Pancreas (tissue), 10 donors: ENCODE measurements at regions not wholly inside any gene's neighbourhood (a gene's known extent, or its start where the extent isn't known, plus 50 kb on each side); places are given as distances from the start of the nearest gene placed in this dataset.
"Not testable (repeated sequence)": the region's sequence is repeated elsewhere in the genome, so short reads cannot be mapped to it uniquely, and the experiment has no call there.

Experiments used
- ATAC-seq, 4 donors: fragments of 200-7000 bp; cut with Tn5 transposase; one replicate each; pipeline versions ENCODE4 v1.8.0 to v1.9.1; 2020; ENCODE audit warnings: mild to moderate bottlenecking in 4 of 4, moderate library complexity in 4 of 4
- DNase-seq, 6 donors: peaks; one replicate each; pipeline ENCODE4 v3.0.0-alpha.2; 2020
- FAIRE-seq: peaks from 2 replicates; lab custom pipeline; 2012; peaks lifted over from hg19 to GRCh38; lab: Jason Lieb, UNC
- H3K27ac ChIP-seq, 4 donors: fragments of 200-600 bp; sonication (generic); 1 replicate in 3 of 4; 2 replicates in 1 of 4; pipeline versions ENCODE4 v1.5.0 to v1.8.0; 2020
- H3K27me3 ChIP-seq, 4 donors: fragments of 200-600 bp; one replicate each; pipeline ENCODE4 v1.8.0; 2021
- H3K36me3 ChIP-seq, 3 donors: fragments of 200-600 bp; sonication (generic) in 1 of 3; one replicate each; pipeline versions ENCODE4 v1.5.0 to v1.8.0; 2020 to 2021
- H3K4me1 ChIP-seq, 3 donors: fragments of 200-600 bp; one replicate each; pipeline ENCODE4 v1.8.0; 2021
- H3K4me3 ChIP-seq, 4 donors: fragments of 200-600 bp; sonication (generic) in 2 of 4; one replicate each; pipeline versions ENCODE4 v1.5.0 to v1.8.0; 2020 to 2021
- H3K9me3 ChIP-seq, 4 donors: fragments of 200-600 bp; one replicate each; pipeline ENCODE4 v1.8.0; 2021
- WGBS, 2 donors: extraction: QIAGEN DNeasy Blood & Tissue Kit; methylation state at CpG; one replicate each; pipeline ENCODE4 v1.1.7; 2013; 5-methylcytosine and 5-hydroxymethylcytosine counted together
- intact Hi-C, 3 donors: fragments of 100-400 bp; cut with DNase I; formaldehyde crosslinking; loops; one replicate each; pipeline versions ENCODE4 v1.11.1 to v1.14.2; 2022
- TF ChIP-seq, protein P1 (sequence below), 4 donors: fragments of 200-600 bp; sonication (generic) in 3 of 4; IDR thresholded peaks; one replicate each; pipeline versions ENCODE4 v1.5.0 to v1.8.0; 2021; ENCODE audit warnings: antibody characterized with exemption in 4 of 4
- donor health status: healthy with polysubstance abuse.
- donor health status: DM: no; HTN: no; CAD: no; lungs with moderate emphysema.
- donor health status: DM: no; HTN: no; CAD: no.
- donor health status: control.
- donor health status: control.
- donor health status: Bipolar disorder and iron deficiency.
- donor health status: DM: yes; HTN: yes; CAD: no.
- donor health status: DM: no; HTN: no; CAD: no.
- donor health status: DM: no; HTN: no; CAD: no.
- donor health status: DM: yes; HTN: yes; CAD: no.

DNA sequence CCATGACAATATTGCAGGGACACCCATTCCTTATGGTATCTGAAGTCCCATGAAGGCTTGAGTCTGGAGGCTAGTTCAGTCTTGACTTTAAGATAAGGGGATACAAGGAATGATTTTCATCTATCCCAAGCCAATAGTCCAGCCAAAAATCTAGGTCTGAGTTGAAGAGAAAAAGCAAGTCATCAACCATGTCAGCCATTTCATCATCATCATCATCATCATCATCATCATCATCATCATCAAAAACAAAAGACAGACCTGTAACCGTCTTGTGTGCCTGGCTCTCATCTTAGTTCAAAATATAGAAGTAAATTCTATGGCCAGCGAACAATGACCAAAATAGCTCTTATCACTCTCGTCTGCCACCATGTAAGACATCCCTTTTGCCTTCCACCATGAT, 59.5 kb upstream of the FAM90A26 start:
- 48 to 77% methylated on average over 3 of the region's 3 CpGs for WGBS, 2 donors
- ATAC-seq, intact Hi-C loops, DNase-seq, H3K4me3 ChIP-seq, H3K27me3 ChIP-seq, FAIRE-seq, H3K4me1 ChIP-seq, H3K27ac ChIP-seq, H3K9me3 ChIP-seq, H3K36me3 ChIP-seq: not testable (repeated sequence)

DNA sequence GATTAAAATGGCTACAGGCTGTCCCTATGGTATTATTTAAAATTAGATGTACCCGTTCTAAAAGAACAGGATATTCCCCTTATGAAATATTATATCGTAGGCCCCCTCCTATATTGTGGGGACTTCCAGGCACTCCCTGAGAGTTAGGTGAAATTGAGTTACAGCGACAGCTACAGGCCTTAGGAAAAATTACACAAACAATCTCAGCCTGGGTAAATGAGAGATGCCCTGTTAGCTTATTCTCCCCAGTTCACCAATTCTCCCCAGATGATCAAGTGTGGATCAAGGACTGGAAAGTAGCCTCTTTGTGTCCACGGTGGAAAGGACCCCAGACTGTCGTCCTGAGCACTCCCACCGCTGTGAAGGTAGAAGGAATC, 67.1 kb upstream of the FAM90A26 start:
- TF ChIP-seq, protein P1, sequence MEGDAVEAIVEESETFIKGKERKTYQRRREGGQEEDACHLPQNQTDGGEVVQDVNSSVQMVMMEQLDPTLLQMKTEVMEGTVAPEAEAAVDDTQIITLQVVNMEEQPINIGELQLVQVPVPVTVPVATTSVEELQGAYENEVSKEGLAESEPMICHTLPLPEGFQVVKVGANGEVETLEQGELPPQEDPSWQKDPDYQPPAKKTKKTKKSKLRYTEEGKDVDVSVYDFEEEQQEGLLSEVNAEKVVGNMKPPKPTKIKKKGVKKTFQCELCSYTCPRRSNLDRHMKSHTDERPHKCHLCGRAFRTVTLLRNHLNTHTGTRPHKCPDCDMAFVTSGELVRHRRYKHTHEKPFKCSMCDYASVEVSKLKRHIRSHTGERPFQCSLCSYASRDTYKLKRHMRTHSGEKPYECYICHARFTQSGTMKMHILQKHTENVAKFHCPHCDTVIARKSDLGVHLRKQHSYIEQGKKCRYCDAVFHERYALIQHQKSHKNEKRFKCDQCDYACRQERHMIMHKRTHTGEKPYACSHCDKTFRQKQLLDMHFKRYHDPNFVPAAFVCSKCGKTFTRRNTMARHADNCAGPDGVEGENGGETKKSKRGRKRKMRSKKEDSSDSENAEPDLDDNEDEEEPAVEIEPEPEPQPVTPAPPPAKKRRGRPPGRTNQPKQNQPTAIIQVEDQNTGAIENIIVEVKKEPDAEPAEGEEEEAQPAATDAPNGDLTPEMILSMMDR (IDR thresholded peaks at IDR 0.05) = peak in 2 of 4 donors; percentile 34 to 35
- H3K9me3 ChIP-seq, H3K27me3 ChIP-seq, H3K4me1 ChIP-seq, FAIRE-seq, DNase-seq, H3K36me3 ChIP-seq, ATAC-seq, intact Hi-C loops: not testable (repeated sequence)
- H3K27ac ChIP-seq = peak overlapping the region; percentile 34 to 82 (median 72)
- 9 to 20% methylated on average over 6 of the region's 6 CpGs for WGBS, 2 donors
- peak overlapping the region in 2 of 4 donors; percentile 39 for H3K4me3 ChIP-seq

DNA sequence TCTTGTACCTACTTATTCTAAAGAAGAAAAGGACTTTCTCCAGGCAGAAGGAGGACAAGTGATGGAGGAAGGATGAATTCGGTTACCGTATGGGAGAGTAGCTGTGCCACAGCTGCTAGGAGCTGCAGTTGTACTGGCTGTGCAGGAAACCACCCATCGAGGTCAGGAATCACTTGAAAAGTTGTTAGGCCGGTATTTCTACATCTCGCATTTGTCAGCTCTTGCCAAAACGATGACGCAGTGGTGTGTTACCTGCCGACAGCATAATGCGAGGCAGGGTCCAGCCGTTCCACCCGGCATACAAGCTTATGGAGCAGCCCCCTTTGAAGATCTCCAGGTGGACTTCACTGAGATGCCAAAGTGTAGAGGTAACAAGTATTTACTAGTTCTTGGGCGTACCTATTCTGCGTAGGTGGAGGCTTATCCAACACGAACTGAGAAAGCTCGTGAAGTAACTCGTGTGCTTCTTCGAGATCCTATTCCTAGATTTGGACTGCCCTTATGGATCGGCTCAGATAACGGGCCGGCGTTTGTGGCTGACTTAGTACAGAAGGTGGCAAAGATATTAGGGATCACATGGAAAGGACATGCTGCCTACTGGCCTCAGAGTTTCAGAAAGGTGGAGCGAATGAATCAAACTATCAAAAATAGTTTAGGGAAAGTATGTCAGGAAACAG, 67.6 kb upstream of the FAM90A26 start:
- 12 to 17% methylated on average over 22 of the region's 22 CpGs for WGBS, 2 donors
- FAIRE-seq, ATAC-seq: not testable (repeated sequence)

DNA sequence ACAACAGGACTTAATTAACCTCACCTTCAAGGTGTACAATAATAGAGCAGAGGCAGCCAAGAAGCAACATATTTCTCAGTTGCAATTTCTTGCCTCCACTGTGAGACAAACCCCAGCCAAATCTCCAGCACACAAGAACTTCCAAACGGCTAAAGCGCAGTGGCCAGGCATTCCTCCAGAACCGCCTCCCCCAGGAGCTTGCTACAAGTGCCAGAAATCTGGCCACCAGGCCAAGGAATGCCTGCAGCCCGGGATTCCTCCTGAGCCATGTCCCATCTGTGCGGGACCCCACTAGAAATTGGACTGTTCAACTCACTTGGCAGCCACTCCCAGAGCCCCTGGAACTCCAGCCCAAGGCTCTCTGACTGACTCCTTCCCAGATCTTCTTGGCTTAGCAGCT, 73.9 kb upstream of the FAM90A26 start:
- intact Hi-C loops, DNase-seq, H3K27ac ChIP-seq, FAIRE-seq, H3K36me3 ChIP-seq, H3K4me3 ChIP-seq, H3K27me3 ChIP-seq, H3K4me1 ChIP-seq, H3K9me3 ChIP-seq, ATAC-seq: not testable (repeated sequence)
- 71 to 77% methylated on average over 5 of the region's 5 CpGs for WGBS, 2 donors

More for the DNA sequence above, 67.6 kb upstream of the FAM90A26 start:
- Histone ChIP-seq H3K27ac (peak overlapping the region; percentile 34 to 82 (median 72)), H3K4me3 (peak overlapping the region in 2 of 4 donors; percentile 39)
- H3K36me3 ChIP-seq, H3K9me3 ChIP-seq, H3K4me1 ChIP-seq, intact Hi-C loops, H3K27me3 ChIP-seq: not testable (repeated sequence)
- peak; percentile 48 to 88 (median 80) for DNase-seq

DNA sequence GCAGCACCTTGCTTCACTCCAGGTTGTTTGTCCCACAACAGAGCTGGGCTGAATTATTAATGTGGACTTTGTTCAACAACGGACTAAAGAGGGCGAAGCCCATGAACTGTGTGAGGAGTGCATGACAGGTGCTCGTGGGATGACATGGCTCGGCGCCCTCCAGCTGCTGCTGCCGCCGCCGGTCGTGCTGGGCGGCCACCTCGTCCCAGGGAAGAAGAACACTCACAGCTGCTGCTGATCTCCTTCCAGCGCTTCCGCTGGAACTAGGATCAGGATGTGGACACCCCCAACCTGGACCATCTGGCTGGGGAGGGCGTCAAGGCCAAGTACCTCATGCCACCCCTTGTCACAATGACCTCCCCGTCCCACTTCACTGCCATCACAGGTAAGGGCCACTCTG, 91.4 kb upstream of the FAM90A26 start:
- H3K27me3 ChIP-seq, DNase-seq, intact Hi-C loops, ATAC-seq, H3K4me1 ChIP-seq, H3K27ac ChIP-seq, H3K9me3 ChIP-seq, H3K36me3 ChIP-seq, H3K4me3 ChIP-seq, FAIRE-seq: not testable (repeated sequence)
- 86% methylated on average over 15 of the region's 15 CpGs for WGBS, 2 donors

DNA sequence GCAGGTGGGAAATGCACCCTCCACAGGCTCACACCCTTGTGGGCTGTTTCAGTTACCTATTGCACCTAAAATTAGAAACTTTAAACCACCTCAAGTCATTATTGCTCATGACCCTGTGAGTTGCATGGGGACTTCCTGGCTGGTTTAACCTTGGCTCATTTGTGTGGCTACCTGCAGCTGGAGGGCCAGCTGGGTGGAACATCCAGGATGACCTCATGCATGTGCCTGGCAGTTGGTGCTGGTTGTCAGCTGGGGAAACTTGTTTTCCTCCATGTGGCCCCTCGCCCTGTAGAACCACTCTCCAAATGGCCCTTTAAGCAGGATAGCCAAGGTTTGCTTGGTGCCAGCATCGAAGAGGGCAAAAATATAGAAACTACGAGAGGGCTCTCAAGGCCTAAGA, 93.2 kb upstream of the FAM90A26 start:
- 74% methylated on average over 3 of the region's 3 CpGs for WGBS, 2 donors
- H3K36me3 ChIP-seq, H3K4me3 ChIP-seq, FAIRE-seq, H3K27ac ChIP-seq, ATAC-seq, H3K4me1 ChIP-seq, H3K9me3 ChIP-seq, H3K27me3 ChIP-seq, DNase-seq, intact Hi-C loops: not testable (repeated sequence)

DNA sequence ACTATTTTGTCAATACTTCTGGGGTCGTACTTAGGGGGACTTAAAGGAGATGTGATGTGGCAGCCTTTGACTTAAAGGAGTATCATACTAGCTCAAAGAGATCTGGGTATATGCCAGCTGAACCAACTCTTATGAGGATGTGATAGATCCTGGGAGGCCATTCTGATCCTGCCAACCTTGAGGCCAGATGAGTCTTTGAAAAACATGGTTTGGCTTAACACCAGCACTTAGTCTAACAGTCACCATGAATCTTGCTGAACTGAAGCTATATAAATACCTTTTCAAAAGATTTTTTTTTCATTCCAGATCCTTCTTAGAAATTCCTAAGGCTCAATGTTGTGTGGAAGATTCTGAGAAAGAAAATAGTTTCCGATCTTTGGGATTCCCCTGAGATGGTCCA, 93.7 kb upstream of the FAM90A26 start:
- ATAC-seq, H3K36me3 ChIP-seq, H3K4me1 ChIP-seq, intact Hi-C loops, H3K4me3 ChIP-seq, DNase-seq, H3K27ac ChIP-seq, FAIRE-seq, H3K9me3 ChIP-seq, H3K27me3 ChIP-seq: not testable (repeated sequence)
- WGBS, 2 donors = 56 to 65% methylated on average over 1 to 2 of the region's 2 CpGs

DNA sequence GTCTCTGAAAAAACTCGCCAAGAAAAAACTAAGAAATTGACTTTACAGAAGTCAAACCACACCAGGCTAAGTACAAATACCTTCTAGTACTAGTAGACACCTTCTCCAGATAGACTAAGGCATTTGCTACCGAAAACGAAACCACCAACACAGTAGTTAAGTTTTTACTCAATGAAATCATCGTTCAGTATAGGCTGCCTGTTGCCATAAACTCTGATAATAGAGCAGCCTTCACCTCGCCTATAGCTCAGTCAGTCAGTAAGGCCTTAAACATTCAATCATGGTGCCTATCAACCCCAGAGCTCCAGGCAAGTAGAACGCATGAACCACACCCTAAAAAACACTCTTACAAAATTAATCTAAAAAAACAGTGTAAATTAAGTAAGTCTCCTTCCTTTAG, 96.8 kb upstream of the FAM90A26 start:
- H3K9me3 ChIP-seq, FAIRE-seq, intact Hi-C loops, H3K27ac ChIP-seq, H3K27me3 ChIP-seq, H3K36me3 ChIP-seq, DNase-seq, H3K4me1 ChIP-seq, ATAC-seq, H3K4me3 ChIP-seq: not testable (repeated sequence)
- 71 to 74% methylated on average over 6 of the region's 6 CpGs for WGBS, 2 donors

DNA sequence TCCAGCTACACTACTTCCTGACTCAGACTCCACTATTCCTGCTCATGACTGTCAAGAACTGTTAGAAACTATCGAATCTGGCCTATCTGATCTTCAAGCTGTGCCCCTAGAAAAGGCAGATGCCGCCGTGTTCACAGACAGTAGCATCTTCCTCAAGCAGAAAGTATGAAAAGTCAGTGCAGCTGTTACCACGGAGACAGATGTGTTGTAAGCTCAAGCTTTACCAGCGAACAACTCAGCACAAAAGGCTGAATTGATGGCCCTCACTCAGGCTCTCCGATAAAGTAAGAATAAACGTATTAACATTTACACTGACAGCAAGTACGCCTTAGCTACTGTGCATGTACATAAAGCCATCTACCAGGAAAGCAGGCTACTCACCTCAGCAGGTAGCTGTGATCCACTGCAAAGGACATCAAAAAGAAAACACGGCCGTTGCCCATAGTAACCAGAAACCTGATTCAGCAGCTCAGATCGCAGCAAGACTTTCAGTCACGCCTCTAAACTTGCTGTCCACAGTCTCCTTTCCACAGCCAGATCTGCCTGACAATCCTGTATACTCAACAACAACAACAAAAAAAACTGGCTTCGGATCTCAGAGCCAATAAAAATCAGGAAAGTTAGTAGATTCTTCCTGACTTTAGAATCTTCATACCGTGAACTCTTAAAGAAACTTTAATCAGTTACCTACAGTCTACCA, 97.5 kb upstream of the FAM90A26 start:
- not testable (repeated sequence) for DNase-seq

DNA sequence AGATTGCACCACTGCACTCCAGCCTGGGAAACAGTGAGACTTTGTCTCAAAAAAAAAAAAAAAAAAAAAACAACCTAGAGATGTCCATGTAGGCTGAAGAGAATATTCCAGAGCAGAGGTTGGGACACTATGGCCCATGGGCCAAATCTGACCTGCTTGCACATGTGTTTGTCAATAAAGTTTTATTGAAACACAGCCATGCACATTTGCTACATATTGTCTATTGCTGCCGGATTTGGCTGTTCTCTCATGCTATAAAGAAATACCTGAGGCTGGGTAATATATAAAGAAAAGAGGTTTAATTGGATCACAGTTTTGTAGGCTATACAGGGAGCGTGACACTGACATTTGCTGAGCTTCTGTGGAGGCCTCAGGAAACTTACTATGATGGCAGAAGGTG, 102.3 kb upstream of the FAM90A26 start:
- FAIRE-seq, H3K9me3 ChIP-seq, H3K4me3 ChIP-seq, intact Hi-C loops, H3K27ac ChIP-seq, H3K4me1 ChIP-seq, H3K27me3 ChIP-seq, H3K36me3 ChIP-seq, DNase-seq, ATAC-seq: not testable (repeated sequence)
- 90 to 100% methylated on average over 2 of the region's 2 CpGs for WGBS, 2 donors

More for the DNA sequence above, 97.5 kb upstream of the FAM90A26 start:
- intact Hi-C loops, H3K27ac ChIP-seq, H3K4me3 ChIP-seq, H3K9me3 ChIP-seq, FAIRE-seq, ATAC-seq, H3K36me3 ChIP-seq, H3K27me3 ChIP-seq, H3K4me1 ChIP-seq: not testable (repeated sequence)
- 40 to 47% methylated on average over 12 to 14 of the region's 14 CpGs for WGBS, 2 donors

DNA sequence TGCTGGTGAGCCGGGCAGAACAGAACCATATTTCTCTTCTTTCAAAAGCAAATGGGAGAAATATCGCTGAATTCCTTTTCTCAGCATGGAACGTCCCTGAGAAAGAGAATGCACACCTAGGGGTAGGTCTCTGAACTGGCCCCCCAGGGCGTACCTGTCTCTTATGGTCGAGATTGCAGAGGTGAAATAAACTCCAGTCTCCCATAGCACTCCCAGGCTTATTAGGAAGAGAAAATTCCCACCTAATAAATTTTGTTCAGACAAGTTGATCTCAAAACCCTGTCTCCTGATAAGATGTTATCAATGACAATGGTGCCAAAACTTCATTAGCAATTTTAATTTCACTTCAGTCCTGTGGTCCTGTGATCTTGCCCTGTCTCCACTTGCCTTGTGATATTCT, 106.6 kb upstream of the FAM90A26 start:
- FAIRE-seq, H3K27ac ChIP-seq, intact Hi-C loops, H3K4me3 ChIP-seq, H3K4me1 ChIP-seq, H3K9me3 ChIP-seq, H3K36me3 ChIP-seq, H3K27me3 ChIP-seq, DNase-seq, ATAC-seq: not testable (repeated sequence)
- 81 to 100% methylated on average over 1 to 5 of the region's 5 CpGs for WGBS, 2 donors
